ENCODE measurements at regions not wholly inside any gene's neighbourhood (a gene's known extent, or its start where the extent isn't known, plus 50 kb on each side); places are given as distances from the start of the nearest gene placed in this dataset.

- TF ChIP-seq CTCF (IDR thresholded peaks at IDR 0.05) (no peak), ZFX (IDR thresholded peaks at IDR 0.05; ENCODE audit: borderline replicate concordance) (no peak)
Observed at GRCh38 chr7:119421657-119422056, 851.3 kb upstream of the KCND2 start.

Data from 22Rv1 (cell line).